GM23338 (cell line): ENCODE measurements at regions not wholly inside any gene's neighbourhood (a gene's known extent, or its start where the extent isn't known, plus 50 kb on each side); places are given as distances from the start of the nearest gene placed in this dataset.

Experiments
- ATAC-seq: fragments of 200-7000 bp; cut with Tn5 transposase; 3 replicates; pipeline ENCODE4 v1.9.1; 2020
- DNase-seq: peaks from one replicate; pipeline ENCODE4 v3.0.0-alpha.2; 2015; ENCODE audit warnings: low spot score
- H2AFZ ChIP-seq: fragments of 200-600 bp; sonication (generic); 2 replicates; pipeline ENCODE4 v1.8.0; 2016; ENCODE audit warnings: antibody characterized with exemption, mild to moderate bottlenecking, moderate library complexity
- H3F3A ChIP-seq: fragments of 200-600 bp; sonication (generic); replicated peaks from 2 replicates; pipeline ENCODE4 v1.8.0; 2017; ENCODE audit warnings: antibody characterized with exemption, mixed run types, low read depth
- H3K27ac ChIP-seq: fragments of 200-600 bp; sonication (generic); 2 replicates; pipeline ENCODE4 v1.6.1; 2016; ENCODE audit warnings: low read depth
- H3K27me3 ChIP-seq: fragments of 200-600 bp; sonication (generic); 2 replicates; pipeline ENCODE4 v1.8.0; 2016; ENCODE audit warnings: mild to moderate bottlenecking, mixed run types, moderate library complexity; ENCODE audit not compliant: insufficient read depth
- H3K36me3 ChIP-seq: fragments of 200-600 bp; sonication (generic); 2 replicates; pipeline ENCODE4 v1.8.0; 2016; ENCODE audit warnings: mild to moderate bottlenecking; ENCODE audit not compliant: insufficient read depth
- H3K4me1 ChIP-seq: fragments of 200-600 bp; sonication (generic); 2 replicates; pipeline ENCODE4 v1.8.0; 2016; ENCODE audit warnings: mild to moderate bottlenecking, moderate library complexity; ENCODE audit not compliant: insufficient read depth
- H3K4me2 ChIP-seq: fragments of 200-600 bp; sonication (generic); 2 replicates; pipeline ENCODE4 v1.7.1; 2017; ENCODE audit warnings: mixed run types
- H3K4me3 ChIP-seq: fragments of 200-600 bp; sonication (generic); 2 replicates; pipeline ENCODE4 v1.6.1; 2016; ENCODE audit warnings: mixed run types
- H3K79me2 ChIP-seq: fragments of 200-600 bp; sonication (generic); replicated peaks from 2 replicates; pipeline ENCODE4 v1.8.0; 2017; ENCODE audit warnings: mild to moderate bottlenecking; ENCODE audit not compliant: insufficient read depth
- H3K9me2 ChIP-seq: fragments of 200-600 bp; sonication (generic); 2 replicates; pipeline ENCODE4 v1.8.0; 2017; ENCODE audit not compliant: insufficient read depth
- H4K20me1 ChIP-seq: fragments of 200-600 bp; sonication (generic); replicated peaks from 2 replicates; pipeline ENCODE4 v1.8.0; 2017; ENCODE audit warnings: mild to moderate bottlenecking; ENCODE audit not compliant: insufficient read depth
- H3K27ac Mint-ChIP-seq: 2 replicates; pipeline ENCODE4 v1.8.0; 2020; ENCODE audit warnings: inconsistent platforms, mild to moderate bottlenecking, moderate library complexity, mixed read lengths
- H3K27me3 Mint-ChIP-seq: 3 replicates; pipeline ENCODE4 v1.8.0; 2022; ENCODE audit warnings: low read depth, mild to moderate bottlenecking, moderate library complexity, mixed read lengths, inconsistent platforms; ENCODE audit not compliant: insufficient read depth, poor library complexity
- H3K36me3 Mint-ChIP-seq: 3 replicates; pipeline ENCODE4 v1.8.0; 2021; ENCODE audit warnings: low read depth, mild to moderate bottlenecking, inconsistent platforms, moderate library complexity, mixed read lengths
- H3K4me1 Mint-ChIP-seq: 3 replicates; pipeline ENCODE4 v1.8.0; 2020; ENCODE audit warnings: mild to moderate bottlenecking, inconsistent platforms, mixed read lengths
- H3K4me3 Mint-ChIP-seq: 3 replicates; pipeline ENCODE4 v1.8.0; 2021; ENCODE audit warnings: moderate library complexity, mild to moderate bottlenecking, inconsistent platforms, mixed read lengths
- H3K9me3 Mint-ChIP-seq: 3 replicates; pipeline ENCODE4 v1.8.0; 2020; ENCODE audit warnings: moderate library complexity, mild to moderate bottlenecking, inconsistent platforms, mixed read lengths
- CREB1 ChIP-seq: fragments of 250-450 bp; sonication (Bioruptor Pico); IDR thresholded peaks from 2 replicates; pipeline ENCODE4 v1.5.0; 2020; ENCODE audit warnings: low read depth, mild to moderate bottlenecking, moderate library complexity
- CTCF ChIP-seq, 2 experiments: fragments of 200-600 bp in 1 of 2; sonication (generic) in 1 of 2; conservative IDR thresholded peaks; 2 replicates each; pipeline versions ENCODE4 v1.5.1 to v1.6.1; 2016 to 2017; ENCODE audit warnings: antibody characterized with exemption in 2 of 2, low read depth in 2 of 2, mild to moderate bottlenecking in 2 of 2, moderate library complexity in 1 of 2
- ETS1 ChIP-seq: IDR thresholded peaks from 2 replicates; pipeline ENCODE4 v1.6.1; 2016; ENCODE audit warnings: antibody characterized with exemption
- EZH2 ChIP-seq: fragments of 200-600 bp; sonication (generic); IDR thresholded peaks from one replicate; pipeline ENCODE4 v1.8.0; 2017; ENCODE audit warnings: antibody characterized with exemption, mild to moderate bottlenecking, low read depth; ENCODE audit not compliant: unreplicated experiment
- EZH2phosphoT487 ChIP-seq: fragments of 200-600 bp; sonication (generic); IDR thresholded peaks from one replicate; pipeline ENCODE4 v1.8.1; 2018; ENCODE audit warnings: antibody characterized with exemption; ENCODE audit not compliant: unreplicated experiment
- JUNB ChIP-seq: IDR thresholded peaks from one replicate; pipeline ENCODE4 v1.6.1; 2016; ENCODE audit warnings: antibody characterized with exemption; ENCODE audit not compliant: unreplicated experiment
- NANOG ChIP-seq: IDR thresholded peaks from 2 replicates; pipeline ENCODE4 v1.6.1; 2016; ENCODE audit warnings: antibody characterized with exemption, borderline replicate concordance
- POLR2AphosphoS5 ChIP-seq: IDR thresholded peaks from 2 replicates; pipeline ENCODE4 v1.6.1; 2016; ENCODE audit warnings: antibody characterized with exemption, low read depth
- REST ChIP-seq: IDR thresholded peaks from one replicate; pipeline ENCODE4 v1.6.1; 2018; ENCODE audit warnings: antibody characterized with exemption; ENCODE audit not compliant: unreplicated experiment
- STAT1 ChIP-seq: IDR thresholded peaks from one replicate; pipeline ENCODE4 v1.6.1; 2016; ENCODE audit warnings: antibody characterized with exemption; ENCODE audit not compliant: unreplicated experiment
- ZNF114 ChIP-seq: fragments of 250-450 bp; sonication (Bioruptor Pico); IDR thresholded peaks from 2 replicates; pipeline ENCODE4 v1.5.0; 2020; ENCODE audit warnings: mild to moderate bottlenecking, moderate library complexity
- ZNF331 ChIP-seq: fragments of 250-450 bp; sonication (Bioruptor Pico); IDR thresholded peaks from 2 replicates; pipeline ENCODE4 v1.5.0; 2020; ENCODE audit warnings: low read depth, mild to moderate bottlenecking, moderate library complexity
- ZNF462 ChIP-seq: fragments of 250-450 bp; sonication (Bioruptor Pico); IDR thresholded peaks from 2 replicates; pipeline ENCODE4 v1.5.0; 2020; ENCODE audit warnings: mild to moderate bottlenecking, moderate library complexity

GRCh38 chr2:236877972-236878371, 207.7 kb upstream of the COPS8 start:
- H3K4me3 ChIP-seq: no peak overlapping the region
- Mint-ChIP-seq H3K36me3 (peaks cover 6% of the 10 kb centered on the region; the same call in 1 of the 3 replicates), H3K9me3 (peaks cover 9% of the 10 kb centered on the region; the same call in 2 of the 3 replicates), H3K27ac (no peak overlapping the region), H3K4me1 (peaks cover 6% of the 10 kb centered on the region), H3K27me3 (peaks cover 3% of the 10 kb centered on the region), H3K4me3 (no peak overlapping the region)
- H3K27ac ChIP-seq: no peak overlapping the region
- H3K4me2 ChIP-seq: no peak overlapping the region
- H3K36me3 ChIP-seq: no peaks in the 10 kb centered on the region
- no peak for TF ChIP-seq JUNB
- TF ChIP-seq CTCF (conservative IDR thresholded peaks at IDR 0.05; ENCODE audit: low read depth in 2 of 2): no peak
- no peak for TF ChIP-seq ZNF114 (CRISPR knock-in tag)
- TF ChIP-seq ETS1: no peak
- TF ChIP-seq ZNF462: no peak
- TF ChIP-seq EZH2phosphoT487: no peak
- TF ChIP-seq CREB1 (CRISPR knock-in tag): no peak
- TF ChIP-seq POLR2AphosphoS5: no peak
- no peak for TF ChIP-seq REST
- no peak for TF ChIP-seq NANOG
- no peak for TF ChIP-seq STAT1
- no peak for TF ChIP-seq ZNF331 (CRISPR knock-in tag)
- no peak for TF ChIP-seq EZH2
- H3F3A ChIP-seq: no peaks in the 10 kb centered on the region
- H4K20me1 ChIP-seq: no peaks in the 10 kb centered on the region
- ATAC-seq: no peak
- DNase-seq: no peak
- H3K27me3 ChIP-seq: no peaks in the 10 kb centered on the region
- H3K4me1 ChIP-seq: 0 out of 2 replicates have a peak, but pooled peaks cover 3% of the 10 kb centered on the region
- H3K79me2 ChIP-seq: no peaks in the 10 kb centered on the region
- no peak overlapping the region for H2AFZ ChIP-seq
- H3K9me2 ChIP-seq: no peaks in the 10 kb centered on the region; the same call in 1 of the 2 replicates
